ENCODE measurements at regions not wholly inside any gene's neighbourhood (a gene's known extent, or its start where the extent isn't known, plus 50 kb on each side); places are given as distances from the start of the nearest gene placed in this dataset.
"Not testable (repeated sequence)": the region's sequence is repeated elsewhere in the genome, so short reads cannot be mapped to it uniquely, and the experiment has no call there.

DNA sequence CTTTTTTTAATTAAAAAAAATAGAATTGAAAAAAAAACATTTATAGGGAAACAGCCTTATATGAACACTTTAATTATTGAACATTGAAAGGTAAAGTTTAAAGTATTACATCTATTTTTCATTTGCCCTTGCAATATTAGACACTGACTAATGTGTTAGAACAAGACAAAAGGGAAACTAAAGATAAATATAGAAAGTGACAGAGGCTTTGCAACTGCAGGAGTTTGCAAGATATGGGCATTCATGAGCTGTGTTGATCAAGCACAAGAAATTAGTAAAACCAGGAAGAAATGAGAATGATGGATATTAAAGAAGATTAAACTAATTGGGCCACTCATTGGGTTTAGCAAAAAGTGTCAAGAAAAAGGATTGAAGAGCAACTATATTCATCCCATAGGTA is 1097.7 kb upstream of the CELF4 start:
- TF ChIP-seq, protein P1, sequence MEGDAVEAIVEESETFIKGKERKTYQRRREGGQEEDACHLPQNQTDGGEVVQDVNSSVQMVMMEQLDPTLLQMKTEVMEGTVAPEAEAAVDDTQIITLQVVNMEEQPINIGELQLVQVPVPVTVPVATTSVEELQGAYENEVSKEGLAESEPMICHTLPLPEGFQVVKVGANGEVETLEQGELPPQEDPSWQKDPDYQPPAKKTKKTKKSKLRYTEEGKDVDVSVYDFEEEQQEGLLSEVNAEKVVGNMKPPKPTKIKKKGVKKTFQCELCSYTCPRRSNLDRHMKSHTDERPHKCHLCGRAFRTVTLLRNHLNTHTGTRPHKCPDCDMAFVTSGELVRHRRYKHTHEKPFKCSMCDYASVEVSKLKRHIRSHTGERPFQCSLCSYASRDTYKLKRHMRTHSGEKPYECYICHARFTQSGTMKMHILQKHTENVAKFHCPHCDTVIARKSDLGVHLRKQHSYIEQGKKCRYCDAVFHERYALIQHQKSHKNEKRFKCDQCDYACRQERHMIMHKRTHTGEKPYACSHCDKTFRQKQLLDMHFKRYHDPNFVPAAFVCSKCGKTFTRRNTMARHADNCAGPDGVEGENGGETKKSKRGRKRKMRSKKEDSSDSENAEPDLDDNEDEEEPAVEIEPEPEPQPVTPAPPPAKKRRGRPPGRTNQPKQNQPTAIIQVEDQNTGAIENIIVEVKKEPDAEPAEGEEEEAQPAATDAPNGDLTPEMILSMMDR (conservative IDR thresholded peaks at IDR 0.05), result no peak
- H3K27ac ChIP-seq, result no peak overlapping the region

DNA sequence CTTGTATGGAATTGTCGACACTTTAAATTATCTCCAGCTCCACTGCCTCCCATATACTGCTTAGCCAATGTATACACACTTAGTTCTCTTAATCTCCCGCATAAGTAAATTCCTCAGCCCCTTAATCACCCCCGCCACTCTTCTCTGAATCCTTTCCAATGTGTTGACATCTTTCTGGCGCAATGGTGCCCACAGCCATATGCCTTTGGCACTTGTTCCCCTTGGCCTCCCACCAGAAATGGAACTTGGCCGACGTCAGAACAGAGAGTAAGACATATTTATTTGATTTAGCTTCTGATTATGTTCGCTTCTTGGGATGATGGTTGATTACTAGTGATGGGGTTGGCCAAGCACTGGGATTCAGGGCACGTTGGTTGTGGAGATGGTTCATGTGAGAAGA is 1089.3 kb upstream of the CELF4 start:
- TF ChIP-seq, protein P1 (conservative IDR thresholded peaks at IDR 0.05), result no peak
- no peak overlapping the region for H3K27ac ChIP-seq

DNA sequence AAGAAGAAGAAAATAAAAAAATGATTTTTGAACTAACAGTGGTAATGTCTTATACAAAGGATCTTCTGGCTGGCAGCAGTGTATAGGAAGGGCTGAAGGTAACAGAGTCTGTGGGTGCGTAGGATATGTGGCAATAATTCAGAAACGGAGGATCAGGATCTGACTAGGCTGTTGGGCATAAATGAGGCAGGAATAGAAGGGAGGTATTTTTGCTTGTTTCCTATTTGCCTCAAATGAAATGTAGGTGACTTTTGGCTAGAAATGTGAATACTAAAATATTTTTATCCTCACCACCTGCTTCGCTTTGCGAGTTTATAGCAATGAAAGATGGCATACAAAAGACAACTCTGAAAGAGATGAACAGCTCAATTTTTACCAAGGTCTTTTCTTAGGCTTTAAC is 1086.1 kb upstream of the CELF4 start:
- TF ChIP-seq, protein P1 (conservative IDR thresholded peaks at IDR 0.05), result no peak
- H3K27ac ChIP-seq, result no peak overlapping the region

DNA sequence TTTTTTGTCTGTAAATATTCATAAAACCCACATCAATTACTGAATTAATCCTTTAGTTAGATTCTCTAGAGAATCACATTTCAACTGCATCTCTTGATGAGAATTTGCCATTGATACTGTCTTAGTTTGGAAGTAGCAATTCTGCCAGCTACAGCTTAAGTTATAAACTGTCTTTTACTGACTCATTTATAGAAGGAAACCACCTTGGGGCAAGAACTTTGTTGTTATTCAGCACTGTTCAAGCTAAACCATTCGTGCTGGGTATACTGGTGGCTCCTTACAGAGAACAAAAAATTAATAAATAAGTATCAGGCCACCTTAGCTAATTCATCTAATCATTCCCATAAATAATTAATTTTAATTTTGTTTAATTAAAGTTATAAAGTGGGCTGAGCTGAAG is 1082.6 kb upstream of the CELF4 start:
- TF ChIP-seq, protein P1 (conservative IDR thresholded peaks at IDR 0.05), result no peak
- no peak overlapping the region for H3K27ac ChIP-seq

DNA sequence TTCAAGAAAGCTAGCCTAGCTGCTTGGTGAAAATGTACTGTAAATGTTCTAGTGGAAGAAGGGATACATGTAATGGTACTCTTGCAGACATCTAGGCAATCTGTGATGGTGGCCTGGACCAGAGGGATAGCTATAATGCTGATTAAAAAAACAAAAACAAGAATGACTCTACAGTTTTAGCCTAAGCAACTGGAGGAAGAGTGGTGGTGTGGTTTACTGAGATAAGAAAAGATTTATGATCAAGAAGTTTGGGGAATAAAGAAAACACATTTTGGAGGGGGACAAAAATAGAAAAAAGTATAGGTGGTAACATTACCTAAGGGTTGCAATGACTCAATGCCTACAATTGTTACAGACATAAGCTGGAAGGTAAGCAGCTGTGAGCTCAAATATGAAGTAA is 1080.7 kb upstream of the CELF4 start:
- H3K27ac ChIP-seq, result no peak overlapping the region
- TF ChIP-seq, protein P1 (conservative IDR thresholded peaks at IDR 0.05), result no peak

DNA sequence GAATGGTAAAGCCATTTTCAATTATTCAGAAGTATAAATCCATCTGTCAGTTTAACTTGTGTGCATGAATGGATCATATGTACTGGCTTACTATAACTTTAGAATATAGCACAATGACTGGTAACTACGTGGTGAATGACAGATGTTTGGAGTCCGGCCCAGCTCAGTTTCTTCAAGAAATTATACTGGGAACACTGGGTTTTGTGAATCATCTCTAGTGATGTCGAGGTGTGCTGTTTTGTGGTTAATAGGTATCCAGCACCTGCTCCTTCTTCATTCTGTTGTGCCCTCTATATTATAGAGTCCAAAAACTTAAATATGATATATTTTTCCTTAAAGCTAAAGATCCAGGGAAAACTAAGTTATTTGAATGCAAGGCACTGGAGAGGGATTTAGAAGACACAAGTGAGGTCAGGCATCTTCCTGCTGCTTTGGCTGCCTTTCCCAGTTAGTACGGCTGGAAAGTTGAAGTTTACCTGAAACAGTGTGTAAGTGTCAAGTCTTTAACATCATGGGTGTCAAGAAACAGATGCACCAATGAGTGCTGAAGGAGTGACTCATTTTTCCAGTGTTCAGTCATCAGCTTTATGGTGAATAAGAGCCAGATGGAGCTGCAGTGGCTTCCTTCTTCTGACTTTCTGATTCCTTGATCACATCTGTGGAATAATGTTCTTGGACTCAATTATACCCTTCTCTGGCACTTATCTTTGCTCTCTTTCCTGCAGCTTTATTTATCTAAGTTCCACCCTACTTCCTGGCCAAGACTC is 1079.5 kb upstream of the CELF4 start:
- TF ChIP-seq, protein P1 (conservative IDR thresholded peaks at IDR 0.05), result no peak

DNA sequence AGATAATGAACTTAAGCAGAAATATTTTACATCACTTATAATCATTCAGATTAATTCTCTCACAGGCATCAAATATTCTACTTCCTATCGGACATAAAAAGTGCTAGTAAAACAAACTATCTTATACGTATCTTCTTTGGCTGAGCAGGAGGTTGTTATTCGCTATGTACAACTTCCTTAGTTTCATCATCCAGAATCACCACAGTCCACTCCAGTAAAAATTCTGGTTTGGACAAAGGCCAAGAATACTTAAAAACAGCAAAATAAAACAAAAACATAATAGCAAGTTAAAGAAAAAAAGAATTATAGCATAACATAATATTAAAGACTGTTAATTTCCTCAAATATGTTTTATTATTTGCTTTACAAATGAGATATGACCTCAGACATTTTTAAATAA is 1077.1 kb upstream of the CELF4 start:
- TF ChIP-seq, protein P1 (conservative IDR thresholded peaks at IDR 0.05), result no peak
- no peak overlapping the region for H3K27ac ChIP-seq

More for the DNA sequence above, 1079.5 kb upstream of the CELF4 start:
- no peak overlapping the region for H3K27ac ChIP-seq

DNA sequence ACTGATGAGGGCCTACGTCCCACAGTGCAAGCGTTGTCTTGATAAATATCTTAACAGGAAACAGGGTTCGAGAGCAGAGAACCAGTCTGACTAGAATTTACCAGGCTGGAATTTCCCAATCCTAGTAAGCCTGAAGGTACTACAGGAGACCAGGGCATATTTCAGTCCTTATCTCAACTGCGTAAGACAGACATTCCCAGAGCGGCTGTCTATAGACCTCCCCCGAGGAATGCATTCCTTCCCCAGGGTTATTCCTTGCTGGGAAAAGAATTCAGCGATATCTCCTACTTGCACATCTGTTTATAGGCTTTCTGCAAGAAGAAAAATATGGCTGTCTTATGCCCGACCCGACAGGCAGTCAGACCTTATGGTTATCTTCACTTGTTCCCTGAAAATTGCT is 1074.1 kb upstream of the CELF4 start:
- not testable (repeated sequence) for H3K27ac ChIP-seq

Measured in VCaP (cell line).